AG09319 (cell line): ENCODE measurements at regions not wholly inside any gene's neighbourhood (a gene's known extent, or its start where the extent isn't known, plus 50 kb on each side); places are given as distances from the start of the nearest gene placed in this dataset.
"Not testable (repeated sequence)": the region's sequence is repeated elsewhere in the genome, so short reads cannot be mapped to it uniquely, and the experiment has no call there.

Source experiments
- DNase-seq: peaks from one replicate; pipeline ENCODE4 v3.0.0-alpha.2; 2010; ENCODE audit warnings: low read depth; ENCODE audit errors: extremely low read depth
- TF ChIP-seq, protein P1 (sequence below): IDR thresholded peaks from 2 replicates; pipeline ENCODE4 v1.5.1; 2011; ENCODE audit warnings: low read depth, mild to moderate bottlenecking, inconsistent platforms, low read length, moderate library complexity

DNA sequence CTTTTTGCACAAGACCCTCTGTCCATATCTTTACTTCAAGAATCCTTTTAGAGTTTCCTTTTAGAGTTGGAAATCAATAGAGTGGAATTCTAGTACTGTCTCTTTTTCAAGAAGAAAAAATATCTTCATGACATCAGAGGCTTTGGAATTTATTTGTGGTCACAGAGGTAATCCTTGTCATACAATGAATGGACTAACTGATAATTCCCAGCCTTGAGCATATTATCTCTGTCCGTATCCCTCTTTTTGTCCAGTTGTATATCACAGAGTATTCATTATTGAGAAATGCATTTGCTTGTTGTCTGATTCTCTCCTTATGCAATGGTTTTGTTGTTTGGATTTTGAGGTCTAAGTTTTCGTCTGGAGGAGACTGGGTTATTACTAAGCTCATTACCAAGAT lies 82.0 kb upstream of the HAPLN1 start:
- TF ChIP-seq, protein P1, sequence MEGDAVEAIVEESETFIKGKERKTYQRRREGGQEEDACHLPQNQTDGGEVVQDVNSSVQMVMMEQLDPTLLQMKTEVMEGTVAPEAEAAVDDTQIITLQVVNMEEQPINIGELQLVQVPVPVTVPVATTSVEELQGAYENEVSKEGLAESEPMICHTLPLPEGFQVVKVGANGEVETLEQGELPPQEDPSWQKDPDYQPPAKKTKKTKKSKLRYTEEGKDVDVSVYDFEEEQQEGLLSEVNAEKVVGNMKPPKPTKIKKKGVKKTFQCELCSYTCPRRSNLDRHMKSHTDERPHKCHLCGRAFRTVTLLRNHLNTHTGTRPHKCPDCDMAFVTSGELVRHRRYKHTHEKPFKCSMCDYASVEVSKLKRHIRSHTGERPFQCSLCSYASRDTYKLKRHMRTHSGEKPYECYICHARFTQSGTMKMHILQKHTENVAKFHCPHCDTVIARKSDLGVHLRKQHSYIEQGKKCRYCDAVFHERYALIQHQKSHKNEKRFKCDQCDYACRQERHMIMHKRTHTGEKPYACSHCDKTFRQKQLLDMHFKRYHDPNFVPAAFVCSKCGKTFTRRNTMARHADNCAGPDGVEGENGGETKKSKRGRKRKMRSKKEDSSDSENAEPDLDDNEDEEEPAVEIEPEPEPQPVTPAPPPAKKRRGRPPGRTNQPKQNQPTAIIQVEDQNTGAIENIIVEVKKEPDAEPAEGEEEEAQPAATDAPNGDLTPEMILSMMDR: no peak
- DNase-seq: no peak

DNA sequence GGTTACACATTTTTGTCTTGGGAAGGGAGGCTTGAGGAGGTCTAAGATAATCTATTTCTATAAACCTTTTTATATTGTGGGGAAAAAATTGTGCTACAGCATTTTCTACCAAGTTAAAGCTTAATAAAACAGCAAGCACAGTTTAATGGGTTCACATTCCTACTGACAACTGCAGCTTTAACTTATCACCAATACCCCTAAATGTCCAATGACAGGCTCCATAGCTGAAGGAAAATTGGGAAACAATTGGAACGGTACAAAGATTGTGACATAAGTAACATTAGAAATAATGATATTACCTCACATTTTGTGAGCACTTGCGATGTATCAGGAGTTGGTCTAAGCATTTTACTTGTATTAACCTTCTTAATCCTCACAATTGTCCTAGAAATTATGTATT lies 79.5 kb upstream of the HAPLN1 start:
- DNase-seq: no peak
- TF ChIP-seq, protein P1: no peak

DNA sequence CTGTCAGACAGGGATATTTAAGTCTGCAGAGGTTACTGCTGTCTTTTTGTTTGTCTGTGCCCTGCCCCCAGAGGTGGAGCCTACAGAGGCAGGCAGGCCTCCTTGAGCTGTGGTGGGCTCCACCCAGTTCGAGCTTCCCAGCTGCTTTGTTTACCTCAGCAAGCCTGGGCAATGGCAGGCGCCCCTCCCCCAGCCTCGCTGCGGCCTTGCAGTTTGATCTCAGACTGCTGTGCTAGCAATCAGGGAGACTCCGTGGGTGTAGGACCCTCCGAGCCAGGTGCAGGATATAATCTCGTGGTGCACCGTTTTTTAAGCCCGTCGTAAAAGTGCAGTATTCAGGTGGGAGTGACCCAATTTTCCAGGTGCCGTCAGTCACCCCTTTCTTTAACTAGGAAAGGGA lies 78.4 kb upstream of the HAPLN1 start:
- DNase-seq: not testable (repeated sequence)

DNA sequence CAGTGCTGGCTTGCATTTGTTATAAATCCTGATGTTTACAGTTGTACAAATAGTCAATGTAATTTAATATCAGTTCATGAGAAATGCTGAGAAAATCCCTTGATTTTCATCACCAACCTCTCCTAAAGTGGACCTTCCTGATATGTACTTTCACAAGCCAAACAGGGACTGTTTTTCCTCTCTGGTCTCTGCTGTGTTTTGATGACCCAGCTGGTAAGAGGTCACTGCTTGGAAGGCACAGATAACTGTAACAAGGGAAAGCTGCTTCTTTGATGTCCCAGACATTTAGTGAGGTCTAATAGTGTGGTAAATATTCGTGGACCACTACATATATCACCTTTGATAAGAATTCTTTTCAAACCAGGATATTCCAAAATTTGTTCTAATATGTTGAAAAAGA lies 68.7 kb upstream of the HAPLN1 start:
- DNase-seq: no peak
- TF ChIP-seq, protein P1: no peak

DNA sequence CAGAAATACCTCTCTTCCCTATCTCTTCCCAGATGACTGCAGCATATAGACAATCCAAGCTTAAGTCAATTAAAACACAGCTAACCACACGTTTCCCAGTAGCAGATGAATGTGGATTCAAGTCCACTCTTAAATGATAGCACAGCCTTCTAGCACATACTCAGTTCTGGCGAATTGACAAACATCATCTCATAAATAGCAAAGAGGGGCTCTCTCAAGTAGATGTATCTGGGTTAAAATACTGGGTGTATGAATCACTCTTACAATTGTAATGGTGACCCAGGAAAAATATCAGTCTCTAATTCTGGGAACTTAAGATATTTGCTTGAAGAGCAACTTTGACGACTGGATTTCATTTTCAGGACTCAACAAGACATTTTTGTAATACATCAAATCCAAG lies 67.0 kb upstream of the HAPLN1 start:
- TF ChIP-seq, protein P1: no peak
- no peak for DNase-seq

DNA sequence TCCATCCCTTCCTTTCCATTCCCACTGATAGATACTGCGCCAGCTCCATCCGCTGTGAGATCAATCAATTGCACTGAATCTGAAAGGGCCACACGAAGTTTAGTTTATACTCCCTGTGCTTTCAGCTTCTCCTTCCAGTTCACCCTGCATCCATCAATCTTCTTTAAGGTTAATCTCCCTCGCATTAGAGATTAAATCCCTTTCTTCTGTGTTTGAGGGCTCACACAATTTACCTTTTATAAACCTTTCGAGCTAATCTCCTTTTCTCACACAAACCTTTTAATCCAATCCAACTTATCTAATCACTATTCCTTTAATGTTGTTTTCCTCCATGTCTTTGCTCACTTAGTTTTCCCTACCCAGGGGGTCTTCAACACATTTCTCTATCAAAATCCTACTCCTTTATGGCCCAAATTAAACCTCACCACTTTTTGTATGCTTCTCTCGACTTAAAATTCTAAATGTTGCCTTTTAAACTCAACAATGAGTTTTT lies 64.6 kb upstream of the HAPLN1 start:
- DNase-seq: no peak
- TF ChIP-seq, protein P1: no peak

DNA sequence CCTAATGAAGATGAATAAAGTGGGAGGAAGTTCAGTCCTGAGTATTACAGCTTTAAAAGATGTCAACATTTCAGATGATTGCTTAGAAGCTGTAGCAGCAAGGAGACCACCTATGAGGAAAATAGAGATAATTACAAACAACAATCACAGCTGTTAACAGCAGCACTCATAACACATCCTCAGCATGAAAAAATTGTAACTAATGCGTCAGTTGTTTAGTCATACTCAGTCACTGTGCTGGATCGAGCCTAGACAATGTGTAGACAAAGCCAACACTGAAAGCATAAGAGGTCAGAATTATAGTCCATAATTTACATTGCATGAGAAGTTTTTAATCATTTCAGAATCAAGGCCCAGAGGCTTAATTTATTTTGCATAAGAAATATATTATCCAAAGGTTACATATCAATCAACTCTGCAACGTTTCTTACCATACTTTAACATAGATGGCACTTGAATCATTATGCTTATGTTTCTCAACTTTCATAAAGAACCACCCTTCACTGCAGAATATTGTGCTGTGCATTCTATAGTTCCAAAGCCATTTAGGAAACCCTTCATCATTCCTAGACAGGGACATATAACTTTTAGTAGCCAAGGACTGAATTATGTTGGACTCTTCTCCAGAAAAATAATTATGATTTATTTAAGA lies 60.2 kb upstream of the HAPLN1 start:
- no peak for DNase-seq

More for the DNA sequence above, 60.2 kb upstream of the HAPLN1 start:
- TF ChIP-seq, protein P1: no peak
